Vagina (tissue), 2 donors: ENCODE measurements at regions not wholly inside any gene's neighbourhood (a gene's known extent, or its start where the extent isn't known, plus 50 kb on each side); places are given as distances from the start of the nearest gene placed in this dataset.

ENCODE experiments used
- CTCF ChIP-seq, 3 experiments: fragments of 450-650 bp in 2 of 3; fragments of 200-600 bp in 1 of 3; sonication (generic) in 1 of 3; IDR thresholded peaks; one replicate each; pipeline ENCODE4 v1.5.1; 2017 to 2019; ENCODE audit warnings: antibody characterized with exemption in 3 of 3, mild to moderate bottlenecking in 2 of 3, moderate library complexity in 2 of 3
- POLR2A ChIP-seq, 2 donors: fragments of 450-650 bp; IDR thresholded peaks; one replicate each; pipeline ENCODE4 v1.6.1; 2017; ENCODE audit warnings: antibody characterized with exemption in 2 of 2, mild to moderate bottlenecking in 2 of 2, moderate library complexity in 2 of 2

GRCh38 chr1:234838820-234839219 lies 228.8 kb upstream of the IRF2BP2 start:
- no peak for TF ChIP-seq CTCF (IDR thresholded peaks at IDR 0.05)
- no peak for TF ChIP-seq POLR2A (IDR thresholded peaks at IDR 0.05)
